Gastroesophageal sphincter (tissue), 3 donors: ENCODE measurements at regions not wholly inside any gene's neighbourhood (a gene's known extent, or its start where the extent isn't known, plus 50 kb on each side); places are given as distances from the start of the nearest gene placed in this dataset.

Source experiments
- CTCF ChIP-seq, 4 experiments: fragments of 200-600 bp in 2 of 4; fragments of 450-650 bp in 2 of 4; sonication (generic) in 1 of 4; IDR thresholded peaks; one replicate each; pipeline ENCODE4 v1.5.1; 2017 to 2019; ENCODE audit warnings: antibody characterized with exemption in 4 of 4, mild to moderate bottlenecking in 2 of 4, moderate library complexity in 2 of 4
- EP300 ChIP-seq: sonication (generic); formaldehyde crosslinking; IDR thresholded peaks from one replicate; pipeline ENCODE4 v1.6.1; 2017; ENCODE audit warnings: antibody characterized with exemption, mild to moderate bottlenecking
- POLR2A ChIP-seq, 2 donors: fragments of 450-650 bp; IDR thresholded peaks; one replicate each; pipeline ENCODE4 v1.6.1; 2017; ENCODE audit warnings: antibody characterized with exemption in 2 of 2, mild to moderate bottlenecking in 2 of 2, moderate library complexity in 1 of 2
- POLR2AphosphoS5 ChIP-seq: sonication (generic); formaldehyde crosslinking; IDR thresholded peaks from one replicate; pipeline ENCODE4 v1.6.1; 2017; ENCODE audit warnings: antibody characterized with exemption

GRCh38 chr3:178405531-178405930 is 130.7 kb upstream of the KCNMB2 start:
- no peak for TF ChIP-seq POLR2A (IDR thresholded peaks at IDR 0.05)
- no peak for TF ChIP-seq POLR2AphosphoS5
- TF ChIP-seq CTCF (IDR thresholded peaks at IDR 0.05): no peak
- TF ChIP-seq EP300: no peak
